HG02884 (cell line): ENCODE measurements at regions not wholly inside any gene's neighbourhood (a gene's known extent, or its start where the extent isn't known, plus 50 kb on each side); places are given as distances from the start of the nearest gene placed in this dataset.

Experiments
- ATAC-seq: cut with Tn5 transposase; IDR thresholded peaks from one replicate; pipeline ENCODE4 v1.9.1; 2021; ENCODE audit warnings: mild to moderate bottlenecking, moderate library complexity; ENCODE audit not compliant: unreplicated experiment

DNA sequence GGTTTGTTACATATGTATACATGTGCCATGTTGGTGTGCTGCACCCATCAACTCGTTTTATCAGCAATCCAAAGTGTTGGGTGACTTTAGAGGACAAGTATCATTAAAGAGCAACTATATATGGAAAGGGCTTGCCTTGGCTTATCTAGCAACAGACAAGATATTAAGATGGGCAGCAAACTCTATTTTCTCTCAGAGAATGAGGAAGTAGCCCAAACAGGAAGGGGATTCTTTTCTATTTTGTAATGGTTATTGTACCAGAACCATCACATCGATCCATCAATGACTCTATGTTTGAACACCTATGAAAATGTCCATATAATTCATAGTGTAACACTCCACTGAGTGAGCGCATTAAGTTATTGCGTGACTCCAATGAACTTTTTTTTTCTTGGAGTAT is 260.1 kb upstream of the SLC24A2 start:
- no peak for ATAC-seq

DNA sequence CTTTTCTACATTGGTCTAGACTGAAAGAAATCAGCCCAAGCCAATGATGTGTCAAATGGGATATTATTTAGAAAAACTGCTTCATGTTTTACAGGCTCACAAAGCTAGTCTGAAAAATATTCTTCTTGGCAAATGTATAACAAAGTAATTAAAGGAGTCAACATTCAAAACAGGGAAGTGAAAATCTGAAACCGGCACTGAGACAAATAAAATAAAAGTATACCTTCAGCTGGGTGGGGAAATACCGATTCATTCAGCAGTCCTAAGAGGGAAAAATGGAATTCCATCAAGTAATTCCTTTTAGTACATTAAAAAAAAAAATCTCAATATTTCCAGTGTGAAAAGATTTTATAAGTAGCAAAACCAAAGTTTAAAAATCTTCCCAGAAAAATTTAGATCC is 259.6 kb upstream of the SLC24A2 start:
- ATAC-seq, result no peak

DNA sequence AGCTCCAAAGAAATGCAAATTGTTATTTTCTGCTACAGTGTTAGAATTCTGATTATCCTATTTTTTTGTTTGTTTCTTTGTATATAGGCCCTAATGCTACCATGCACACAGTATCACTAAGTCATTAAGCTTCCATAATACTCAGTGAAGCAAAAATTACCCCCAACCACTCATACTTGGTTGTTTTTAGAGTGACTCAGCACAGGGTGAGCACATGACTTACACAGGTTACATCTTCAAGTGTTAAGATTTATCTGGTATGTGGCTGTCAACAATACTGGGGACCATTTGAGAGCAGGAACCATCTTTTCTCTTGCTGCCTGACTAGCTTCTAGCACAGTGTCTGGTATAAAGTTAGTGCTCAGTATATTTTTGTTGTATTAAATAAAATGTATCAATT is 255.8 kb upstream of the SLC24A2 start:
- no peak for ATAC-seq

GRCh38 chr9:20043461-20043860 is 254.6 kb upstream of the SLC24A2 start:
- ATAC-seq, result peak; percentile 41

DNA sequence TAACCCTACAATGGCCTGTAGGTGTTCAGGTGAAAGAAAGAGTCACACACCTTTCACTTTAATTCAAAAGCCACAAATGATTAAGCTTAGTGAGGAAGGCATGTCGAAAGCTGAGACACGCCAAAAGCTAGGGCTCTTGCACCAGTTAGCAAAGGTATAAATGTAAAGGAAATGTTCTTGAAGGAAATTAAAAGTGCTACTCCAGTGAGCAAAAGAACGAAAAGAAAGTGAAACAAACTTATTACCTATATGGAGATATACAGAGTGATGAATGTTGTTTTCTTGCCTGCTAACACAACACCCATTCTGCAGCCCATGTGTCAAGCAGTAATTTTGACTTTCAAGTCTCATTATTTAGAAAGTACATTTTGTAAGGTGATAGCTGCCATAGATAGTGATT is 254.2 kb upstream of the SLC24A2 start:
- ATAC-seq, result peak; percentile 68

DNA sequence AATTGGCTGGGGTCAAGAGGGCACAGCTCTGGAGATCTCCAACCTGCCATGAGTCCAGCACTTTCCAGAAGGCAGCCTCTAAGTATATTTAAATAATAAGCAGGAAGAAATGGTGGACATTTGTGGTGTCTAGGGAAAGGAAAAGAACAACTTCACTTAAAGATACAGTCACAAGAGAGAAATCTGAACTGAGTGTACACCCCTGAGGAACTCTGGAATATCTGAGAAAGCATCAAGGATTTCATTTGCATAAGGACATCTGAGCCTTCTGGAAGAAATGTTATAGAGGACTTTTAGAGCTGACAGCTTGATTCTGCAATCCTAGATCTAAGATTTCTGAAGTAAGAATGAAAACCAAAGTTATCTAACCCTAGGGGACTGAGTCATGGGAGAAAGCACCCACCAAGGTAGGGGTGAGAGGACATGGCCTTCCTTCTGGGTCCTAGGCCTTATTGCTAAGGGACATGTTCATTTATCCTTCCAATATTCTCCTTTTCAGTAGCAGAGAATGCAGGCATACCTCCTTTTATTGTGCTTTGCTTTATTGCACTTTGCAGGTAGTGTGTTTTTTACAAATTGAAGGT is 253.4 kb upstream of the SLC24A2 start:
- no peak for ATAC-seq

DNA sequence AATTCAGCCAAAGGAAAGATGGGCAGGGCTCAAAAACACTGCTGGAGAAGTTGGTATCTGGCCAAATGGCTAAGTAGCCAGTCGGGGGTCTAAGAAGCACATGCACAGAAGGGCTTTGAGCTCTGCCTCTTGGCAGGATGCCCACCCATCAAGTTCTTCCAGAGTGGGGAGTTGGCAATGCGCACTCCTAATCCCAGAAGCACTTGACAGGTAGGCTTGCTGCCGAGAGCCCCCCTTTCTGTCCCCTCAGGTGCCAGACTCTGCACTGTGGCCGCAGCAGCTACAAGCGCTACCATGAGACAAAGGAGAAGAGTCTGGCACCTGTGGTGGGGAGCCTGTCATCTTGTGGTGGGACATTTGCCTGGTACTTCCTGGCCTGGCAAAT is 252.9 kb upstream of the SLC24A2 start:
- ATAC-seq, result no peak

DNA sequence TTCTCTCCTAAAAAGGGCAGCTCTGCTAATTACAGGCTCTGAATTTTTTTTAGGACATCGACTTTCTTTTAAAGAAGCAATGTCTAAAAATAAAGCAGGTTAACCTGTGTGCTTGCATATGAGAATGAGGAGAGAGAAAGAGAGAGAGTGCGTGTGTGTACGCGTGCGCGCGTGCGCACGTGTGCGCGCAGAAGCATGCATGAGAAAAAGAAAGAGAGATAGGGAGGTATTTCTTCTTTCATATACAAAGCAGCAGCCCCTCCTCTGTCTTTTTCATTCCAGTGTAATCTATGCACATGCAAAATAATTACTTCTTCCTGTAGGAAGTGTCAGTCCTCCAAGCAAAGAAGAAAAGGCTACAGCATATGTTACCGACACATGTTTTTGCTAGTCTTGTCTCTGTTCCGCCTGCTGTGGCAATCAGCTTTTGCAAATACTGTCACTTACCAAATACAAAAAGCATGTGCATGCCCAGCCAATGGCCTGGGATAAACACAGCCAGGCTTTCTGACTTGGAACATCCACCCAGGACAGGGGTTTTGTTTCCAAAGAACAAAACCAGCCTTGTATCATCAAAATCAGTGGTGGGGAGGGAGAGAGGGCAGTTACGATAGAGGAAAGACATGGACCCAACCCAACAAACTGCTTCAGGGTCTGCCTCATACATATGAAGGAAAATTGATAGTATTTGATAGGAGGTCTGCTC is 252.3 kb upstream of the SLC24A2 start:
- no peak for ATAC-seq

DNA sequence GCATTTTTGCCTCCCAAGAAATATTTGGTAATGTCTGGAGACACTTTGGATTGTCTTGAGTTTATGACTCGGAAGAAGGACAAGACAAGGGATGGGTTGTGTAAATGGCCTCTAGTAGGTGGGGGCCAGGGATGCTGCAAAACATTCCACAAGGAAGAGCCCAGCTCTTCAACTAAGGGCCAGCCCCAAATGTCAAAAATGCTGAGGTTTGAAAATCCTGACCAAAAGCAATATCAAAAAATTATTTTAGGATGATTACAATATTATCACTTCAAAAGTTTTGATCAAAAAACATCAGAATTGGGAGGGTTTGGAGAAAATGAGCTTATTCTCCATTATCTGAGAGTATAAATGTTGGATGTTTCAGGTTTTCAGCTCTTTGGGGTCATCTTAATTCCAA is 248.9 kb upstream of the SLC24A2 start:
- no peak for ATAC-seq

- no peak for ATAC-seq
Measured at GRCh38 chr9:20033511-20033910, 244.7 kb upstream of the SLC24A2 start.

DNA sequence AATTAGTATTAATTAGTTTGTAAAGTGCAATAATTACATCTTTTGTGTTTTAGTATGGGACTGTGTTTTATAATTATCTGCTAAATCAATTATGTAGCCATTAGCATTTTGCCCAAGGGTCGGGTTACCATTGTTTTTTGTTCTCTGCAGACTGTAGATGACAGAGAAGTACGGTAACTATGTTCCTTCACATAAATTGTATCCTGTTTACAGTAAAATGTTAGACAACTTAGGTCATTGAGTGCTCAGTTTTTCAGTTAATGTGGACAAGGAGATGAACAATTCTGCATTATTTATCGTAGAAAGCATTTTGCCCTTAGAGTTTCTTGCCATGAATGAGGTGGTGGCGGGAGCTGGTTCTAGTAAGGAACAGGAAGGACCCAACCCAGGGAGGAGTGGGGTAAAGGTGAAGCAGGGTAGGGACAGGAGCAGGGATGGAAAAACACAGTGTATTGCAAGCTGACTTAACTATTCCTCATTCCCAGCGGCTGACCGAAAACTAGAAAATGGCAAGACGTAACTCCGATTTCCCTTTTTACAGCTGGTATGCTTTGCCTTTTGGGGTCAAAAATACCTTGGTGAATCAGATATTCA is 243.7 kb upstream of the SLC24A2 start:
- no peak for ATAC-seq

DNA sequence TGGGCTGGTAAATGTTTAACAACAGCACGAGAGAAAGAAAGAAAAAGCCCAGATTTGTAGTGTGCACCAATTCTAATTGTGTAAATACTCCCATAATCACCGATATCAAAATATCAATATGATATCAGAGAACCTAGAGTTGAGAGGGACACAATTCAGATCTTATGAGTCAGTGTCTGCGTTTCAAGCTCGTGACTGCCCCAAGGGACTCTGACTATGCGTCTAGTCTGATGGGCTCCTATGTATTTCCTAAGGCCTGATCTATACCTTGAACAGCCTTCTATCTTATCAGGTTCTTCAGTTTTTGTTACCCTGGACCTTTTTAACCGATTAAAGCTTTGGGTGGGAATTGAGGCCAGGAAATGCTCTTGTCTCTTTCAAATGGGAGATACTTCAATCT is 243.0 kb upstream of the SLC24A2 start:
- no peak for ATAC-seq

GRCh38 chr9:20030671-20031070 is 241.8 kb upstream of the SLC24A2 start:
- no peak for ATAC-seq

- ATAC-seq, result no peak
Measured at GRCh38 chr9:20030221-20030620, 241.4 kb upstream of the SLC24A2 start.

- no peak for ATAC-seq
Measured at GRCh38 chr9:20028849-20029231, 240.0 kb upstream of the SLC24A2 start.

DNA sequence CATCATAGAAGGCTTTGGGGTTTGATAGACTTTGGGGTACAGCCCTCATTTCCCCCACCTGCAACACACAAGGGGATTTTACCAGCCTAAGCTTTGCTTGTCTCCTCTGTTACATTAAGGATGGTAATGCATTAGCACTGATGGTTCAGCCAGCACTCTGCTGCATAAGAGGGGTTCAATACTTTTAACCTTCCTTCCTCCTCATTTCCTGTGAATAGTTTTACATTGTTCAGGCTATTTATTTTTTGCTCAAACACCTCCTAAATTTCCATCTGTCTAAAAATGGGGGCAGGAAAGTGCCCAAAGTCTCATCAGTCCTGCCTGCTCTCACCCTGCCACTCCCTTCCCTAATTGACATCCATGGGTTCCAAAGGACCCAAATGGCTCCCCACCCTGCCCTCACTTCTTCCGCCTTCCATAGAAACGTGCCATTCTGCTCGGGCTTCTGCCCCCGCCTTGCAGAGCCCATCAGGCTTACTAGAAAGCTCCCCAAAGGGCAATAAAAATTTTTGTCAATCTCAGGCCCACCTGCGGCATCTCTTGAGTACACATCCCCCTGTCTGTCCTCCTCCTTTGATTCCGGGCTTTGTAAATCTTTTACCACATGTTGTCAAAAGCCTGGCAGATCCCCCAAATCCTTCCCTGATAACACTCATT is 239.5 kb upstream of the SLC24A2 start:
- no peak for ATAC-seq

DNA sequence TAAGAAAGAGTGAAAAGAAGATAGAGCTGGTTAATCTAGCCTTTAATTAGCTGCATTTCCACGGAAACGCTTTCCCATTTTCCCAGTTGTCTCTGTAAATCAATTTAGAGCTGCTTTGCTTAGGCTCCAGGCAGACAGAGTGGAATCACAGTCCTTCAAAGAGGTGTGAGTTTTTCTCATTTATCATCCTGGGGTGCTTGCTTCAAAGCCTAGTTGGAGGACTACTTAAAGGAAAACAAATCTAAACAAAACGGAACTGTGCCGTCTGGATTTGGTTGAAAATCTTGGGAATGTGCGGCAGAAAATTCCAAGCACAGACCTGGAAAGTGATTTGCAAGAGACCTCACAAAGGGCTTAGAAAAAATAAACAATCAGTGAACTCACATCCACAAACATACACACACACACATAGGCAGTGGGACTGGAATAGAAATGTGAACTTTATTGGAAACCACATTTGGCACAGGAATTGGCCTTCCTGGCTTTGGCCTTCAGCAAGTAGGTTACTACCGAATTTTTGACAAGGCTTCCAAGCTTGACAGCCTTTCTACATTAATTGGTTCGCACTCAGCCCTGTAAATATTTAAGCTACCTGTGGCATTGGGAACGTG is 235.2 kb upstream of the SLC24A2 start:
- ATAC-seq, result no peak

DNA sequence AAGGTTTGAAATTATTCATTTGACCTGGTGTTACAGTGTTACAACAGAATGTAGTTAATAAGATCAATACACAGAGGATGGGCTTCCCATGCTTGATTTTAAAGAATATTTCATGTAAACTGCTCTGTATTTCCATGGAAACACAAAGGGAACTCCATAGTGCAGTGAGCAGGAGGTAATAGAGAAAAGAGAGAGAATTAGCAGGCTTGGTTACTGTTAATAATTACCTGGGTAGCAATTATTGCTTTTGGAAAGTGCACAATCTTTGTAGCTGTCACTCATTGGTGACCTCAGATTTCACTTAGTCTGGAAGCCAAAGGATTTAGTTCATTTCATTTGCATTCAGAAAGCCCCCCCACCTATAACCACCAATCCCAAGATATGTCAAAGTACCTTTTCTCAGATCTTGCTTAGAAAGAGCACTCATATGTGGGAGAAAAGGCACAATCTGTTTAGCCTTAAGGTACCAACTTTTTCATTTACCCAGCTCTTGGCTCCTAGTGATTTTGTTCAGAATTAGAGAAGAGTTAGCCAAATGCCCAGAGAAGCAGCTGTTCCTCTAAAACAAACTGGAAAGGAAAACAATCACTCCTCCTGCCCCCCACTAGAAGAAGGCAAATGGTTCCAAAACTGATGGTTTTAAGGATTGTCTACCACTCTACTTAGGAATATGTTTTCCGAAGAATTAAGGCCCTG is 234.5 kb upstream of the SLC24A2 start:
- no peak for ATAC-seq

- ATAC-seq, result no peak
Measured at GRCh38 chr9:20022410-20022809, 233.6 kb upstream of the SLC24A2 start.

- no peak for ATAC-seq
Measured at GRCh38 chr9:20016611-20017010, 227.8 kb upstream of the SLC24A2 start.

DNA sequence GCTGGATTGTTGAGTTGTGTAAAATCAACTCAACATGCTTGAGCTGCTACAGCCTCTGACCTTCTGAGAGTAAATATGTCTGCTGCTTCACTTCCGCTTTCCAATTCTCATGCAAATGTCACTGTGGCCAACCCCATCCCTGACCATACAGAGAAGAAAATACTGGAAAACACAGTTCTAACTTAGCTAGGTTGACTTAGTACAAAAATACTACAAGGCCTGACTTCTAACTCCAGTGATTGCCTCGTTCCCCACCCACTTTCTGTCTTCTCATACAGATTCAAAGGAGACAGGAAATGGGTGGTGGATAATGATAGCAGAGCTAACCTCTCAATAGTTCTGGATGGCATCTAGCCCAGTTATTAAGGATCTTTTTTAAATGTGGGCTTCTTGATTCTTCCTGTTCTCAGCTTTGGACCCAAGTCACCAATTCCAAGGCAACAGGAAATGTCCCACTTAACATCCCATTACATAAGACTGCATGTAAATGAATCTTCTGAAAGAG is 226.6 kb upstream of the SLC24A2 start:
- peak; percentile 69 for ATAC-seq
